Activated CD4-positive, alpha-beta T cell treated with anti-CD3 and anti-CD28 coated beads, Interleukin-2, amount 50 U/mL, for 4 hours (primary cell): ENCODE measurements at regions not wholly inside any gene's neighbourhood (a gene's known extent, or its start where the extent isn't known, plus 50 kb on each side); places are given as distances from the start of the nearest gene placed in this dataset.

Source experiments
- DNase-seq, 2 experiments: peaks; one replicate each; pipeline ENCODE4 v3.0.0-alpha.2; 2020

- DNase-seq = no peak
These were observed 457.4 kb upstream of the TEX13C start for GRCh38 chrX:124862301-124862700.

GRCh38 chrX:124863303-124863702, 456.4 kb upstream of the TEX13C start:
- no peak for DNase-seq

GRCh38 chrX:124887572-124887971, 432.1 kb upstream of the TEX13C start:
- DNase-seq = no peak

- DNase-seq = no peak
These were observed 423.7 kb upstream of the TEX13C start for GRCh38 chrX:124895947-124896346.

DNA sequence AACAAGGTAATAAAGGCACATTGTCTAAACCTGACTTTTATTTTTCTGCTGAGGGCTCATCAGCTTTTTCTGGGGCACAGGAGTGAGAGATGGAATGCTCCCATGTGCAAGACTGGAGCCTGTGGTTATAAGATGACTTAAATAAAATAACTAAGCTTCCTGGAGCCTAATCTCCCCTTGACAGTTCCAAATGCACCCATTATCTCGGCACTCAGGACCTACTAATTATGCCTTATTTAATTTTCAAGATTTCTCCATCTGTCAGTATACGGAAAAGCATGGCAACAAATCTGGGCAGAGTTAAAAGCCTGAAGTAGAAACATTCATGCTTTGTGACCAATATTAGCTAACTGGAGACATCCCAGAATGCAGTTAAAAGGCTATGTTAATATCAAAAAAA, 416.7 kb upstream of the TEX13C start:
- no peak for DNase-seq

DNA sequence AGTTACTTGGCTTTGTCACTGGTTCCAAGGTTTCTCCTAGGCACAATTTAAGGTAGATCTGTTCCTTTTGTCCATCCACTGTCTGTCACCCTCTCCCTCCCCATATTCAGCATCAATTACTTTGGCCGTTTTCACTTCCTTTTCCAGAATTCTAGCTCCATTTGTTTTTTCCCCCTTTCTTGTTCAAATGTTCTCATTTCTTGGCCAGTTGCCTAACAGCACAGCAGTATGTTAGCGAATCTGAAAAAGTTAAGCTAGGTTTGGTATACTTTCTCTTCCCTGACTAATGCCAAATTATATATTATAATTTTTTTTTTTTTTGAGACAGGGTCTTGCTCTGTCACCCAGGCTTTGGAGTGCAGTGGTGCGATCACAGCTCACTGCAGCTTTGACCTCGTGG, 409.1 kb upstream of the TEX13C start:
- no peak for DNase-seq

- DNase-seq = no peak
These were observed 402.7 kb upstream of the TEX13C start for GRCh38 chrX:124917011-124917410.

GRCh38 chrX:124925681-124926080, 394.0 kb upstream of the TEX13C start:
- DNase-seq = no peak

GRCh38 chrX:124931241-124931640, 388.4 kb upstream of the TEX13C start:
- DNase-seq = no peak

DNA sequence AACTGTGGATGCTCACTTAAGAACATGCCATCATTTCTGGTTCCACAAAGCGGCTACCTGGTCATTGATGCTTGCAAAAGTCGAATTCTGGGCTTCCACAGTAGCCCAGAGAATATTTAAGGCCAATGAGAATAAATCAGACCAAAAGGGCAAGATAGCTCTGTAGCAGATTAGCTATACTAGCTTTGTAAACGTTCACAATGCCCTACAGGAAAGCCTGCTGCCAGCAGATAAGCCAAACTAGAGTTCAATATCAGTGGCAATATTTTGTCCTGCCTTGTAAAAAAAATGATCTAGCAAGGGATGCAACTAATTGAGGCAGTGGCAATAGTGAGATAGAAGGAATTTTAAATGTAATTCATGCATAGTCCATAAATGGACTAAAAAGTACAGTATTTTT, 387.7 kb upstream of the TEX13C start:
- DNase-seq = no peak

- DNase-seq = no peak
These were observed 381.0 kb upstream of the TEX13C start for GRCh38 chrX:124938715-124939114.

DNA sequence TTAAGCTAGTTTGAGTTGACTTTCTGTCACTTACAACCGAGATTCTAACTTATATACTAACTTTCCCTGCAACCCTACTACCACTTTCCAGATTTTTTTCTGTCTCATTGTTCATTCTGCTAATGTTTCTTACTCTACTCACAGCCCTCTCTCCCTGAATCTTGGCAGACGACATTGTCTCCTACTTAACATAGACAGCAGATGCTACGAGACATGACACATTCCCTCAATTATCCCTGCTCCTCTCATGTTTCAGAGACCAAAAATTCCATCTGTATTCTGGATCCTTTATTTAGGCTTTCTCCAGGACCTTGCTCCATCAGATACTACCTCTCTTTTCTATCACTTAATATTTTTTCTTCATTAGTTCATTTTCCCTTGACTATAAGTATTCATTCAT, 379.1 kb upstream of the TEX13C start:
- DNase-seq = no peak

DNA sequence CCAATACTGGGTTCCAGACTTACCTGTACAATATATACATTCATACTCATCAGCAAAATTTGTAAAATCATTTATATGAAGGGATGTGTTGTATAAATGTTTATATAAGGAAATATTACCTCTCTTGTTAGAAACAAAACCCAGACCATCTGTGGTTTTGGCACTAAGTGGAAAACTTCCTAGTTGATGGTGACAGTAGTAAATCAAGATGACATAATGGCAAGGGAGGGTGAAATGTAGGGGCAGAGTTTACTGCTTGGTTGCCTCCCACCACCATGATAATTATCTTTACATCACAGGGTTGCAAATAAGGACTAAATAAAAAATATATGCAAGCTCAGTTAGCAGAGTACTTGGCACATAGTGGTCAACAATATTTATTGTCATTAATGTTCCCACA, 365.3 kb upstream of the TEX13C start:
- no peak for DNase-seq

DNA sequence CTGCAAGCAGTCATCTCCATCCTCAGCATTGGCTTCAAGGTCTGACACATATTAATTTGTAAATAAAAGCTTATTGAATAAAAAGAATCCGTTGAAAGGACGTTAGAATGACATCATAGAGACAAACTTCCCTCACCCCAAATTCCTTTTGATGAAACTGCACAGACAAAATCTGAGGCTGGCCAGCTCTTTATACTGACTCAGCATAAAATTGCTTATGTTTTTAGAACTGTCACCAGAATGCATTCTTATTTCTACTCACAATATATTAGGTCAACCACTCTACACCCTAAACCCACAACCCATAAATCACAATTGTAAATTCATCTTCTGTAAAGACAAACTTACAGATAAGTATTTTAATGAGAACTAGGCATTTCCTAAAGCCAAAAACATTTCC, 359.2 kb upstream of the TEX13C start:
- DNase-seq = no peak

- DNase-seq = no peak
These were observed 356.0 kb upstream of the TEX13C start, which contains the start of gene TENM1 for GRCh38 chrX:124963717-124964116. TSS of gene TENM1 (minus strand) at chrX:124963817.

- DNase-seq = no peak
These were observed 344.2 kb upstream of the TEX13C start for GRCh38 chrX:124975456-124975855.

GRCh38 chrX:124981420-124981819, 338.3 kb upstream of the TEX13C start:
- DNase-seq = no peak

DNA sequence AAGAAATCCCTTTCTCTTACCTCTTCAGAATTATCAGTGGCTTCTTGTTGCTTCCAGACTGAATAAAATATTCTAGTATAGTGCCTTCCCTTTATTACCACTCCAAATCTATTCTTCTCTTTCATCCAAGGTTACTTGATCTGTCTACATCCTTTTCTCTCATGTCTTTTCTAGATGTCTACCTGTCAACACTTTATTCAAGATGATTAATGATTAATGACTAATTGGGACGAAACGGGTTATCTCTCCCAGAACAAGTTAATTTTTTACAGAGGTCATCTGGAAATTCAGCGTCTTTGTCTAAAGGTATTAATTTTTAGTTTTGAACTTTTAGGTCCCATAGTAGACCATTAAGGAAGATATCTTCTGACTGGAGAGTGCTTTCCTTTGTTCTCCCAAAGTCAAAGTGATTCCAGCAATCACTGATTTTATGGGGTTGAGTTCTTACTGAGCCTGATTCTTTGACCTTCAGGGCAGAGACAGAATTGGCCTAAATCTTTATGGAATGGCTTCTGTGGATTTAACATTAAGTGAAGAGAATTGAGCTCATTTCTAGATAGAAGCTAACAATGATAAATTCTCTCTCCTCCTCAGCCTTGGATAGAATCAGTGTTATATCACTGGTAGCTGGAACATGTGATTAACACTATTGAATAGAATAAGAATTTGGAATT, 335.4 kb upstream of the TEX13C start:
- DNase-seq = no peak

DNA sequence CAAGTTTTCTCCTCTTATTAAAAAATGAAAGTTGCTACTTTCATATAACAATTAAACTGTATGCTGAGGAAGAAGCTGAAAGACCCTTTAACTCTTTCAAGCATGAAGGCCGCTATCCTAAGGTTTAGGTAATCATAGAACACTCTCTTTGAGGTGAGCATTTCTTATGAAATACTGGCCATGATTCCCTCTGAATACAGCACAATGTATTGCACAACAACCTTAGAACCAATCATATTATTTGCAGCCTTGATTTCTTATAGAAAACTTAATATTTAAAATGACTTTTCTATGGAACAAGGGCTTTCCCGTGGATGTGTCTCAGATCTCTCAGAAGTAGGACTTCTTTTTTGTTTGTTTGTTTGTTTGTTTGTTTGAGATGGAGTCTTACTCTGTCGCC, 333.4 kb upstream of the TEX13C start:
- DNase-seq = no peak

GRCh38 chrX:124993735-124994134, 325.9 kb upstream of the TEX13C start:
- no peak for DNase-seq

- no peak for DNase-seq
These were observed 325.3 kb upstream of the TEX13C start for GRCh38 chrX:124994404-124994803.

- DNase-seq = no peak
These were observed 315.8 kb upstream of the TEX13C start for GRCh38 chrX:125003746-125004446.

- no peak for DNase-seq
These were observed 314.9 kb upstream of the TEX13C start for GRCh38 chrX:125004799-125005198.

- DNase-seq = no peak
These were observed 313.8 kb upstream of the TEX13C start for GRCh38 chrX:125005863-125006262.

DNA sequence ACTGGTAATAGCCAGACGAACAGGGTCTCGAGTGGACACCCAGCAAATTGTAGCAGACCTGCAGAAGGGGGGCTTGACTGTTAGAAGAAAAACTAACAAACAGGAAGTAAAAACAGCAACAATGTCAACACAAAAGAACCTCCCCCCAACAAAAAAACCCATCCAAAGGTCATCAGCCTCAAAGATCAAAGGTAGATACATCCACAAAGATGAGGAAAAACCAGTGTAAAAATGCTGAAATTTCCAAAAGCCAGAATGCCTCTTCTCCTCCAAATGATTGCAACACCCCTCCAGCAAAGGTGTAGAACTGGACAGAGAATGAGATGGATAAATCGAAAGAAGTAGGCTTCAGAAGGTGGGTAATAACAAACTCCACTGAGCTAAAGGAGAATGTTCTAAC, 313.0 kb upstream of the TEX13C start:
- DNase-seq = no peak
